HepG2 (cell line): ENCODE measurements at regions not wholly inside any gene's neighbourhood (a gene's known extent, or its start where the extent isn't known, plus 50 kb on each side); places are given as distances from the start of the nearest gene placed in this dataset.

Experiments
- CTCF ChIP-seq: sonication (generic); formaldehyde crosslinking; IDR thresholded peaks from 2 replicates; pipeline ENCODE4 v1.5.0; 2020; ENCODE audit warnings: mild to moderate bottlenecking, missing genetic modification reagents, moderate library complexity
- SOX6 ChIP-seq, 2 experiments: fragments of 450-650 bp in 1 of 2; sonication (generic) in 1 of 2; formaldehyde crosslinking in 1 of 2; IDR thresholded peaks; 2 replicates each; pipeline versions ENCODE4 v1.4.0 to v1.6.1; 2017 to 2020; ENCODE audit warnings: antibody characterized with exemption in 1 of 2, mild to moderate bottlenecking in 1 of 2, missing genetic modification reagents in 1 of 2

- TF ChIP-seq CTCF (no peak), SOX6 (IDR thresholded peaks at IDR 0.05) (no peak), SOX6 (CRISPR knock-in tag; IDR thresholded peaks at IDR 0.05) (no peak)
Observed at GRCh38 chr18:66825347-66825746, 221.5 kb upstream of the CDH19 start.
